Lower leg skin (tissue), 4 donors: ENCODE measurements at regions not wholly inside any gene's neighbourhood (a gene's known extent, or its start where the extent isn't known, plus 50 kb on each side); places are given as distances from the start of the nearest gene placed in this dataset.

Experiments
- DNase-seq, 2 donors: peaks; one replicate each; pipeline ENCODE4 v3.0.0-alpha.2; 2019; ENCODE audit warnings: low spot score in 2 of 2
- H3K4me3 ChIP-seq: fragments of 200-600 bp; sonication (generic); 2 replicates; pipeline ENCODE4 v1.5.1; 2017; ENCODE audit warnings: mild to moderate bottlenecking, low read depth; ENCODE audit not compliant: poor library complexity, severe bottlenecking
- POLR2A ChIP-seq, 2 donors: fragments of 450-650 bp; IDR thresholded peaks; one replicate each; pipeline ENCODE4 v1.6.1; 2016 to 2017; ENCODE audit warnings: antibody characterized with exemption in 2 of 2, mild to moderate bottlenecking in 1 of 2, moderate library complexity in 1 of 2
- WGBS, 2 donors: methylation state at CpG; one replicate each; pipeline ENCODE4 v1.1.5; 2018; 5-methylcytosine and 5-hydroxymethylcytosine counted together
- intact Hi-C: fragments of 100-400 bp; cut with DNase I; formaldehyde crosslinking; loops from one replicate; pipeline ENCODE4 v1.15.0; 2023; ENCODE audit warnings: low total_unique reads
- TF ChIP-seq, protein P1 (sequence below), 3 donors: fragments of 450-650 bp; IDR thresholded peaks; one replicate each; pipeline ENCODE4 v1.5.1; 2016; ENCODE audit warnings: antibody characterized with exemption in 3 of 3, mild to moderate bottlenecking in 3 of 3, moderate library complexity in 2 of 3

DNA sequence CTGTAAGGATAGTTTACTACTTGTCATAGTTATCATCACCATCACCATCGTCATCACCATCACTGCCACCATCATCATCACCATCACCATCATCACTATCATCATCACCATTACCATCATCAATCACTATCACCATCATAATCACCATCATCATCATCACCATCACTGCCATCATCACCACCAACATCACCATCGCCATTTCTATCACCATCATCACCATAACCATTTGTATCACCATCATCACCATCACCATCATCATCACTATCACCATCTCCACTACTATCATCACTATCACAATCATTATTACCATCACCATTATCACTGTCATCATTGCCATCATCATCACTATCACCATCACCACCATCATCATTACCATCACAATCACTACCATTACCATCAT, 655.5 kb upstream of the DEFB115 start:
- no peak for TF ChIP-seq POLR2A (IDR thresholded peaks at IDR 0.05)
- TF ChIP-seq, protein P1, sequence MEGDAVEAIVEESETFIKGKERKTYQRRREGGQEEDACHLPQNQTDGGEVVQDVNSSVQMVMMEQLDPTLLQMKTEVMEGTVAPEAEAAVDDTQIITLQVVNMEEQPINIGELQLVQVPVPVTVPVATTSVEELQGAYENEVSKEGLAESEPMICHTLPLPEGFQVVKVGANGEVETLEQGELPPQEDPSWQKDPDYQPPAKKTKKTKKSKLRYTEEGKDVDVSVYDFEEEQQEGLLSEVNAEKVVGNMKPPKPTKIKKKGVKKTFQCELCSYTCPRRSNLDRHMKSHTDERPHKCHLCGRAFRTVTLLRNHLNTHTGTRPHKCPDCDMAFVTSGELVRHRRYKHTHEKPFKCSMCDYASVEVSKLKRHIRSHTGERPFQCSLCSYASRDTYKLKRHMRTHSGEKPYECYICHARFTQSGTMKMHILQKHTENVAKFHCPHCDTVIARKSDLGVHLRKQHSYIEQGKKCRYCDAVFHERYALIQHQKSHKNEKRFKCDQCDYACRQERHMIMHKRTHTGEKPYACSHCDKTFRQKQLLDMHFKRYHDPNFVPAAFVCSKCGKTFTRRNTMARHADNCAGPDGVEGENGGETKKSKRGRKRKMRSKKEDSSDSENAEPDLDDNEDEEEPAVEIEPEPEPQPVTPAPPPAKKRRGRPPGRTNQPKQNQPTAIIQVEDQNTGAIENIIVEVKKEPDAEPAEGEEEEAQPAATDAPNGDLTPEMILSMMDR (IDR thresholded peaks at IDR 0.05): peak in 1 of 3 donors; percentile 58
- no peak overlapping the region for H3K4me3 ChIP-seq
- WGBS, 2 donors: 56 to 79% methylated on average over 2 of the region's 2 CpGs
- intact Hi-C loops: no loop called here
- no peak for DNase-seq

DNA sequence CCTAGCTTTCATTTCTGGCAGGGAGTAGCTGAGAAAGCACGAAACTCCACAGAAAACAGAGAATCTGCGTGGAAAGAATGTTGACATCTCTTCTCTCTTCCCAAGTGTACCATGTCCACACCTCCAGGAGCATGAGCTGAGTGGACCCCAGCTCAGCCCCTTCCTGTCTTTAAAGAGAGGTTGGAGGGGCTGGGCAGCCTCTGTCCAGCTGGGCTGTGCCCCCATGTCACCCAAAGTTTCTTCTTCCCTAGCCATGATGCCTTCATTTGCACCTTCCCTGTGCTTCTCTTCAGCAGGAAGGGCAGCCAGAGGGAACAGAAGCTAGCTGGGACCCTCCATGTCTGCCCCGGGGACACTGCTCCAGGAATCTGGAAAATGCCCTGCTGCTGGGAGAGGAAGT, 655.0 kb upstream of the DEFB115 start:
- no peak overlapping the region for H3K4me3 ChIP-seq
- DNase-seq: no peak
- TF ChIP-seq, protein P1 (IDR thresholded peaks at IDR 0.05): no peak
- TF ChIP-seq POLR2A (IDR thresholded peaks at IDR 0.05): no peak
- 66 to 81% methylated on average over 3 of the region's 3 CpGs for WGBS, 2 donors
- intact Hi-C loops: no loop called here

DNA sequence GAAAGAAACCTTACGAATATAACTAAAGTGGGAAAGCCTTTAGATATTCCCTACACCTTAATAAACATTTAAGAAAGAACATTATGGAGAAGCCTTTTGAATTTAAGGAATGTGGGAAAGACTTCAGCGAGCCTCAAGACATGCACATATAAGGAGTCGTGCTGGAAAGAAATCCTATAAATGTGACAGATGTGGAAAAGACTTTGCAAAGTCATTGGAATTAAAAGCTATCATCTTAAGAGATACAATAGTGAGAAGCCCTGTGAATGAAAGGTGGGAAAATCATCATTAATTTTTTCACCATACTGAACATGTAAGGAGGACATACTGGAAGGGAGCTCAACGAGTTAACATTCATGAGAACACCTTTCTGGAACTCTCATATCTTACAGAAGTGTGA, 650.5 kb upstream of the DEFB115 start:
- DNase-seq: no peak
- intact Hi-C loops: no loop called here
- no peak for TF ChIP-seq POLR2A (IDR thresholded peaks at IDR 0.05)
- TF ChIP-seq, protein P1 (IDR thresholded peaks at IDR 0.05): no peak
- no peak overlapping the region for H3K4me3 ChIP-seq
- WGBS, 2 donors: 64 to 79% methylated on average over 4 of the region's 4 CpGs

DNA sequence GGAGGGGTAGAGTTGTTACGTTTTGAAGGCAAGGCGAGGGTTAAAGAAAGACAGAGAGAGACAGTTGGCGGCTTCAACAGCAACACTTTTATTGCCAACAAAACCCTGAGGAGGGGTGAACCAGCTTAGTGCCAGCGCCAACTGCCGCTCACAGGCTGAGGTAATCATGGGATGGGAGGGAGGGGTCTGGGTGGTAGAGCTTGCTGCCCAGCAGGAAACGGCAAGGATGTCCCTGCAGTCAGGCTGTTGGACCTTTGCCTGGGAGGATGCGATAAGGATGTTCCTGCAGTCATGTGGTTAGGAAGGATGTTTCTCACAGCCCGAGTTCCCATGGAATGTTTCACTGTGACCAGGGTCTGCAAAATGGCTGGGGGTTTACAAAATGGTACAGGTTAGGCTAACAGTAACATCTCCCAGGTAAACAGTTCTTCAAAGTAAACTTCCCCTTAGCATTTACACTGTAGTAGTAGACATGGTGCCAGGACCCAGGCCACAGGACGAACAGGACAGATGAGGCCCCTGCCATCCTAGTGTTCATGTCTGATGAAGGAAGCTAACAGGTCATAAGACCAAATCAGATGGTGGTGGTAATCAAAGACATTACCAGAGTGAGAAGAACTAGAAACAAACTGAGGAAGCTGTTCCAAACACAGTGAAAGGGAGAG, 647.3 kb upstream of the DEFB115 start:
- no peak for DNase-seq
- WGBS, 2 donors: 42 to 69% methylated on average over 9 of the region's 9 CpGs
- intact Hi-C loops: no loop called here
- H3K4me3 ChIP-seq: no peak overlapping the region
- TF ChIP-seq POLR2A (IDR thresholded peaks at IDR 0.05): no peak
- TF ChIP-seq, protein P1 (IDR thresholded peaks at IDR 0.05): no peak

DNA sequence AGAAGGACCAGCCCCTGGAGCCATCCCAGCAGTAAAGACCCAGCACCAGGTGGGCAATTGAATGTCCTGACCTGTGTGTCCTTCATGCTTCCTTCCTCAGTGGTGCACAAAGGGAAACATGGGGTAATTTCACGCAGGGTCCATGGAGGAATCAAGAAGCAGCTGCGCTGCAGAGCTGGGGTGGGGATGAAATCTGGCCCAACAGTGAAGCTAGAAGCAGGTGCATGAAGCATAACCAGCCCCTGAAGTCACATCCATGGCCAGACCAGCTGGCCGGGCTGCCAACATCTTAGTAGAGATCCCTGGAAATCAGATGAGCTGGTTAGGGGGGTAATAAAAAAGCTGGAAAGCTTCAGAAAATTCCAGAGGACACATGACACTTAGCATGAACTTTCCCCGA, 646.7 kb upstream of the DEFB115 start:
- TF ChIP-seq, protein P1 (IDR thresholded peaks at IDR 0.05): no peak
- no peak for TF ChIP-seq POLR2A (IDR thresholded peaks at IDR 0.05)
- intact Hi-C loops: no loop called here
- no peak for DNase-seq
- no peak overlapping the region for H3K4me3 ChIP-seq
- WGBS, 2 donors: 83 to 87% methylated on average over 4 of the region's 4 CpGs
